HPDE6-E6E7 (cell line): ENCODE measurements at regions not wholly inside any gene's neighbourhood (a gene's known extent, or its start where the extent isn't known, plus 50 kb on each side); places are given as distances from the start of the nearest gene placed in this dataset.

Experiments
- DNase-seq: peaks from one replicate; pipeline ENCODE4 v3.0.0; 2011; ENCODE audit warnings: missing footprints; ENCODE audit errors: extremely low spot score

DNA sequence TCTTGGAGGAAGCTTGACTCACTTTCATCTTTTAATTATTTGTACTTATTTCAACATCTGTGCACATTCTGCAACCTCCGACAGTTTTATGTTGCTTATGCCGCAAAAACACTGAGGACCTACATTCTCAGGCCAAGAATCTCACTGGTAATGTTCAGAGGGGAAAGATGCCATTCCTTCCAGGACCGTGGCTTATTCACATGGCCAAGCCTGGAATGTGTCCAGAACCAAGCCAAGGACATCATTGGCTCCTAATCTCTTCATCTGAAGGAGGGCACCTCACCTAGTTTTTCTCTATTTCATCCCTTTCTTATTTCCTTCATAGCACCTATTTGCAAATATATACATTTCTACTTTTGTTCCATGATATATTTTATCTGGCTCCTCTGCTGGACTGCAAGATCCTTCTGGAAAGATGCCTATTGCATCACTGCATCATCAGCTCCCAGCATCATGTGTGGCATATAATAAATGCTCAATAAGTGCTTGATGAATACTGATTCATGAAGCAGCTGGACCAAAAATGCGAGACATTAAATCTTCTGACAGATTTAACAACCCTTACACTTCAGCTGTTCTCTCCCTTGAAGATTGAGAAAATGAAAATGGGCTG is 377.1 kb downstream of the TNS1 start:
- no peak for DNase-seq

GRCh38 chr2:217623281-217623912 is 379.4 kb downstream of the TNS1 start:
- no peak for DNase-seq

DNA sequence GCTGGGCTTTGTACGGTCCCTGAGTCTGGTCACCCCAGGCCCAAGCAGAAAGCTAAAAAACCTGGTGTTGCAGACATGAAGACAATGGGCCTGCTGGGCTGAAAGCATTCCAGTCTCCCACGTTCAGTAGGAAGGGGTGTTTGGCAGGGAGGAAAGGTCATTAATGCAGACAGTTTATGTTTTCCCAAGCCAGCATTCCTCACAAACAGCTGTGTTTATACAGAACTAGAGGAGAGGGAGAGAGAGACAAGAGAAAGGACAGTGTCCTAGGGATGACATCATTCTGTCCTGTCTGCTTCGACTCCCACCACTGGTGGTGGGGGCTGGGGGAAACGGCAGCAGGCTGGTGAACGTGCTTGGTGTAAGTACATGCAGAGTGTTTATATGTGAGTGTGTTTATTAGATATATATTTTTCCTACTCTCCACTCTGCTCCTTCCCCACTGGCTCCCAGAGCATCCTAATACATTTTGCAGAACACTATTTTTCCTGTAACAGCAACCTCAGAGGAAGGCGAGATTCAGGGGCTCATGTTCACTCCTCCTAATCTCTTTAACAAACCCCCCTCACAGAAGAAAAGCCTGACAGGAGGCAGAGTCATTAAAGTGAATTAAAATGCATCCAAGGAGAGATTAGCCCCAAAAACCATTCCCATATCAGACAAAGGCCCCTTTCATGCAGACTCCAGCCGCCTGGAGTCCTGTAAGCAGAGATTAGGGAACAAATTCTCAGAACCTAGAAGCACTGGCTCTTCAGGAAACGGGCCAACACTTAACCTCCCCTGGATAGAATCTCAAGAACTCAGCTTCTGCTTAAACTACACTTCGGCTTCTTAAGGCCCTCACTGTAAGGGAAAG is 380.4 kb downstream of the TNS1 start:
- DNase-seq, result no peak

DNA sequence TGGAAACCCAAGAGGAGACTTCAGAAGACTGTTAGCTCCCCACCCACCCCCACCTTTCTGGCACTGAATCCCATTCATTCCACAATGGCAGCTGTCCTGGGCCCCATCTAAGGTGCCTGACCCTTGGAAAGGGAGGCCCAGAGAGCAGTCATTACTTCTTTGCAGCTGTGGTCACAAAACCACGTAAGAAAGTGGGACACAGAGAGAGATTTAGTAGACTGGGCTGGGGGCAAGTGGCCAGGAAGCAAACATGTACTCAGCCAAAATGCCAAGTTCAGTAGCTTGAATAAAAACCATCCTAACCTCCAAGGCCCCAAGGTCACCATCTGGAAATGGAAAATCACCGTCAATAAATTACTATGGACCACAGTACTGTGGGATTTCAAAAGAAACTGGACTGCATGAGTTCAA is 381.4 kb downstream of the TNS1 start:
- DNase-seq, result no peak

GRCh38 chr2:217618744-217619143 is 384.1 kb downstream of the TNS1 start:
- no peak for DNase-seq

- no peak for DNase-seq
Observed at GRCh38 chr2:217617616-217618022, 385.2 kb downstream of the TNS1 start.

- no peak for DNase-seq
Observed at GRCh38 chr2:217616936-217617335, 385.9 kb downstream of the TNS1 start.

GRCh38 chr2:217615171-217615570 is 387.6 kb downstream of the TNS1 start:
- DNase-seq, result no peak

GRCh38 chr2:217614498-217614897 is 388.3 kb downstream of the TNS1 start:
- no peak for DNase-seq

DNA sequence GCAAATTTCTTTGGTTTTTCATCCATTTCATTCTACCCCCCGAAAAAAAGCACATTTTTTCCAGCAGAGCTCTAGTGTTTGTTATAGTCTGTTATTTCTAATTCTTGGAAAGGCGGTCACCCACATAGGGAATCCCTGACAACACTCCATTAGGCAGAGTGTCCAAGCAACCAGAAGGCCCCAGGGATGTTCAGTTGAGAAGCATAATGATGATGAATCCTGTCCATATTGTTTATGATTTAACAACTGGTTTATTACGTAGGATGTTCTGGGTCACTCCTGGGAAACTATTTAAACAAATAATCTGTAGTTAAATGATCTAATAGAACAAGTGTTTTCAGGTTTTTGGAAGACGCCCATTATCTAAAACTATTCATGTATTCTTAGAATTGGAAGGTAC is 388.7 kb downstream of the TNS1 start:
- DNase-seq, result no peak

DNA sequence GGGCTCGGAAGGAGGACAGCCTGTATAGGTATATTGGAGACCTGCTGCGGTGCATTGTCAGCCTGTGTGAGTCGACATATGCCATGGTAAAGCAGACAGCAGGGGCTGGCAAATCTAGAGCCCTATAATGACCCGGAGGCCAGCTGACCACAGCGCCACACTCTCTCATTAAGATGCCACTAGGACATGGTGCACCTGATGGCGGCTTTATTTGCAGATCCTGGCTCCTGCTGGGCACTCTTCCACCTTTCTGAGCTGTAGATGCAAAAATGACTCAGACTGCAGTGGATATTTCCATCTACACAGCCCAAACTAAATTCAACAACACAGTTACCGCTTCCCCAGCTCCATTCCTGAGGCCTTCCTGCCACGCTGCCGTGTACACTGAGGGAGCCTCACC is 389.9 kb downstream of the TNS1 start:
- no peak for DNase-seq

DNA sequence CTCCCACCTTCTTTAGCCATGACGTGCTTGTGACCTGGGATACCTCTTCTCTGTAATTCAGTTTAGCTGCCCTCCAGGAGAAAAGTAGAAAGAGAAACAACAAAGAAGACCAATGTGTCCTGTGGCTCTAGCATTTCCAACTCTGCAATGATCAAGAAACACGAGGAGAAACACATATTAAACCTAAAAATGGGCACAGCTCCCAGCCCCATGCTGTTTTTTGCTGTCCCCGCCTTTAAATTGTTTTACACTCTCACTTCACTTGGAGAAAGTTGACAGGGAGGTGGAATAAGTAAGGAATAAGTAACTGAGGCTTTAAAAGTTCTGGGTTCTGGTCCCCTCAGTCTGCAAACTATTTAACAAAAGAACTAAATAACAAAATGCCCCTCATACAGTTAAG is 390.6 kb downstream of the TNS1 start:
- DNase-seq, result no peak

DNA sequence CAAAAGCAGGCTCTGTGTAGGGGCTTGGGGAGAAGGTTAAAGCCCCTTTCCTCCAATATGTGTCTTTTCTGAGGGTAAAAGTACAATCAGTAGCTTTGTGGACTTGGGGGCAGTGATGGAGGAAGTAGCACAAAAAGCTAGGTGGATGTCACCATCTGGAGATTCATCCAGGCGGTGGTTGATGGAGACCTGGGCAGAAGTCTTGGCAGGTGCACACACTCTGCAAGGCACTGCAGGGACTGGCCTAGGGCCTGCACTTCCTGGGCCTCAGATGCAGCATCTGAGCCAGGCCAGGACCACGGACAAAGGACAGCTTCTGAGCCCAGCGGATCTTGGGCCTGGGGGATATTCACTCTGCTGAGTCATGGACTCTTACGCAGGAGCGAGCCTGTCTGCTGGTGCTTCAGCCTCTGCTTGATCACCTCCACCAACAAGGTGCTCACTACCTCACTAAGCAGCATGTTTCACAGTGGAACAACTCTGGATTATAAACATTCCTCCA is 391.1 kb downstream of the TNS1 start:
- no peak for DNase-seq

DNA sequence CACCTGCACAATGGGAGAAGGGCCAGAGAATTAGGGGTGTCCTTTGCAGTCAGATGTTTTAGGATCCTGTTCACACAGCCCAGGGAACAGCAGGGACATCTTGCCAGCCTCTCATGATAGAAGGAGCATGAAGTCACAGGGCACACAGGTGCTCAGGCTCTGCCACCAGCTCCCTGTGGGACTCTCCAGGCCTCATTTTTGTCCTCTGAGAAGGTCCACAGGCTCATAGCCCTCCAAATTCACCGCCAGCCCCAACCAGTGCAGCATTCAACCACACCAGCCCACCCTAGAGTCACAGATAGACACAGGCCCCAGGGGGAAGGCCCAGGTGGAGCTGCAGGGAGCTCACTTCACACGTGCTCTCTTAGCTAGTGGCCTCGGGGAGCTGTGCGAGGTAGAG is 391.7 kb downstream of the TNS1 start:
- no peak for DNase-seq

DNA sequence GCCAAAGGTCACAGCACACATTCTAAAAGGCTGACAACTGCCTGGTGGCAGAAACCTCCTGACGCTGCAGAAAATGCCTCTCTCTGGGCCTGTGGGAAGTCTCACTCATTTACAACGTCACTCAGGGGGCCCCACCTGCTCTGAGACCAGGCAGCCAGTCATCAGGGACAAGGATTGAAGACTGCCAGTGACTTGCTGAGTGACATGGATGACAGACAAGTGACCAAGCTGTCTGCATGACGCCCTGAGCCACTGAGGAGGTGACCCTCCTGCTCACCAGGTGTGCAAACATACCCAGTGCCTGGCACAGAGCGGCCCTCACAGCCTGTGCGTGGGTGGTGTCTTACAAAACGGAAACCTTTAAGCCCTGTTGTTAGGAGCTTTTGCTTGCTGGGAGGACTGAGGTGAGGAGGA is 392.4 kb downstream of the TNS1 start:
- no peak for DNase-seq

GRCh38 chr2:217609952-217610351 is 392.8 kb downstream of the TNS1 start:
- no peak for DNase-seq

GRCh38 chr2:217606296-217606695 is 396.5 kb downstream of the TNS1 start:
- DNase-seq, result no peak

GRCh38 chr2:217604527-217605194 is 398.1 kb downstream of the TNS1 start:
- no peak for DNase-seq

GRCh38 chr2:217601601-217602000 is 401.2 kb downstream of the TNS1 start:
- no peak for DNase-seq

DNA sequence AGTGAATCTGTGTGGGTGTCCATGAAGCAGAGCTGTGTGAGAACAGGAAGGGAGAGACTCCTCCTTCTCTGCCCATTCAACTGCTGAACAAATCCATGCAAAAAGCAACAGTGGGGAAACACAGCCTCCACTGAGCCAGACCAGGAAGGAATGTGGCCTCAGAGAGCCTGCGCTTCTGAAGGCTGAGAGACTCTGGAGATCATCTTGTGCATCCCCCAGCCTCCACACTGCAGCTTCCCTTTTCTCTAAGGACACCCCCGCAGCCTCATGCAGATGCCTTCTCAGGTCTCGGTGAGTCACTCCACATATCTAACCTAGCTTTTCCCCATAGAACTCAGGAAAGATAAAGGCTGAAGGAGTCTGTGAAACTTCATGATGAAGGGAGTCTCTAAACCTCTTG is 402.9 kb downstream of the TNS1 start:
- no peak for DNase-seq

DNA sequence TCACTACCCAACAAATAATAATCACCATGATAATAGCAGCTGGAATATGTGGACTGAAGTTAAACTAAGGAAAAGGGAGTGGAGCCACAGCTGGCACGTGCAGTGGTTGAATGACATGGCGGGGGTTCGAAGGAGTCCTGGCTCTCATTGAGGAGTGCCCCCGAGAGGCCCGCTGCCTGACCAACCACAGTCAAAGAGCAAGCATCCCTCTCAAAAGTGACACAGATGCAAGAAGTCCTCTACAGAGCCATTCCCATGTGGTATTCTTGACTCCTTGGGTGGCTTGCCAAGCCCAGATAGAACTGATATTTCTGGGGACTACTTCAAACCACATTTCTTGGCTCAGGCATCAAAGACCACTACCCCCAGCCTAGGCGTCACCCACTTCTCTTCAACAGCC is 405.1 kb downstream of the TNS1 start:
- DNase-seq, result no peak

DNA sequence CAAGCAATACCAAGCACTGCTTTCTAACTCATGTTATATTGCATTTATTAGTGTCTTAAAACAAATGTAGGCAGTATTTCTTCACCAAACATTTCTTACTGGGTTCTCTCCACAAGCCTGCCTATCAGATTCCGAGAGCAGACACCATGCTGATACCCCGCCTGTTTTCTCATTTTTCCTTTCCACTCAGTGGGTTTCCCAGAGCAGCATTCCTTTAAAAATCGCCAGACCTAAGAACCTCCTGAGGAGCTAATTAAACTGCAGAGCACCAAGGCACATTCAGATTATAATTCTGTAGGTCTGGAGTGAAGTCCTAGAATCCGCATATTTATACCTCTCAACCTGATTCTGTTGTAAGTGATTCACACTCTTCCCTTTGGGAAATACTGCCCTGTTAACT is 405.6 kb downstream of the TNS1 start:
- DNase-seq, result no peak
